Activated naive CD4-positive, alpha-beta T cell treated with anti-CD3 and anti-CD28 coated beads for 36 hours (primary cell): ENCODE measurements at regions not wholly inside any gene's neighbourhood (a gene's known extent, or its start where the extent isn't known, plus 50 kb on each side); places are given as distances from the start of the nearest gene placed in this dataset.

Source experiments
- CTCF ChIA-PET: fragments of 350-600 bp; sonication (Branson Sonifier 250); formaldehyde crosslinking; loops from one replicate; lab custom pipeline; 2021; ENCODE audit warnings: antibody characterized with exemption; lab: Charles Lee
- DNase-seq: peaks from one replicate; pipeline ENCODE4 v3.0.0-alpha.2; 2020
- H3K27ac Mint-ChIP-seq: one replicate; pipeline ENCODE4 v1.8.0; 2021; ENCODE audit warnings: mild to moderate bottlenecking, mixed read lengths
- H3K27me3 Mint-ChIP-seq: one replicate; pipeline ENCODE4 v1.8.0; 2021; ENCODE audit warnings: low read depth, mixed read lengths
- H3K36me3 Mint-ChIP-seq: one replicate; pipeline ENCODE4 v1.8.0; 2021; ENCODE audit warnings: low read depth, mixed read lengths
- H3K4me1 Mint-ChIP-seq: one replicate; pipeline ENCODE4 v1.8.0; 2021; ENCODE audit warnings: low read depth, mixed read lengths
- H3K4me3 Mint-ChIP-seq: one replicate; pipeline ENCODE4 v1.8.0; 2021; ENCODE audit warnings: mild to moderate bottlenecking, moderate library complexity, mixed read lengths
- H3K9me3 Mint-ChIP-seq: one replicate; pipeline ENCODE4 v1.8.0; 2021; ENCODE audit warnings: mixed read lengths
- intact Hi-C: fragments of 100-400 bp; cut with micrococcal nuclease; formaldehyde crosslinking; loops from one replicate; pipeline ENCODE4 v1.15.1; 2023

- Mint-ChIP-seq H3K4me1 (no peaks in the 10 kb centered on the region), H3K27ac (no peak overlapping the region), H3K36me3 (no peaks in the 10 kb centered on the region), H3K27me3 (peaks cover 2% of the 10 kb centered on the region), H3K4me3 (no peak overlapping the region), H3K9me3 (no peaks in the 10 kb centered on the region)
- intact Hi-C loops = no loop called here
- CTCF ChIA-PET = no interaction called here
- no peak for DNase-seq
Measured at GRCh38 chrX:15191830-15192229, 78.1 kb downstream of the ASB9 start.

- no peak for DNase-seq
- CTCF ChIA-PET = no interaction called here
- Mint-ChIP-seq H3K4me1 (no peaks in the 10 kb centered on the region), H3K36me3 (no peaks in the 10 kb centered on the region), H3K4me3 (no peak overlapping the region), H3K27me3 (peaks cover 2% of the 10 kb centered on the region), H3K27ac (no peak overlapping the region), H3K9me3 (no peaks in the 10 kb centered on the region)
- intact Hi-C loops = no loop called here
Measured at GRCh38 chrX:15188039-15188438, 81.8 kb downstream of the ASB9 start.

GRCh38 chrX:15177316-15177715 is 92.6 kb downstream of the ASB9 start:
- DNase-seq = no peak
- no peak overlapping the region for H3K4me3 Mint-ChIP-seq
- intact Hi-C loops = no loop called here
- no peaks in the 10 kb centered on the region for H3K9me3 Mint-ChIP-seq
- no peaks in the 10 kb centered on the region for H3K4me1 Mint-ChIP-seq
- no peaks in the 10 kb centered on the region for H3K36me3 Mint-ChIP-seq
- H3K27me3 Mint-ChIP-seq = no peaks in the 10 kb centered on the region
- H3K27ac Mint-ChIP-seq = no peak overlapping the region
- CTCF ChIA-PET = no interaction called here

- CTCF ChIA-PET = no interaction called here
- no peak for DNase-seq
- Mint-ChIP-seq H3K27me3 (no peaks in the 10 kb centered on the region), H3K4me1 (peaks cover 10% of the 10 kb centered on the region), H3K9me3 (no peaks in the 10 kb centered on the region), H3K36me3 (no peaks in the 10 kb centered on the region), H3K4me3 (no peak overlapping the region), H3K27ac (no peak overlapping the region)
- intact Hi-C loops = no loop called here
Measured at GRCh38 chrX:15173411-15173810, 96.5 kb downstream of the ASB9 start.

GRCh38 chrX:15170927-15171326 is 99.0 kb downstream of the ASB9 start:
- H3K36me3 Mint-ChIP-seq = no peaks in the 10 kb centered on the region
- DNase-seq = no peak
- intact Hi-C loops = no loop called here
- no peak overlapping the region for H3K4me3 Mint-ChIP-seq
- H3K9me3 Mint-ChIP-seq = peaks cover 2% of the 10 kb centered on the region
- no peaks in the 10 kb centered on the region for H3K27me3 Mint-ChIP-seq
- H3K27ac Mint-ChIP-seq = no peak overlapping the region
- H3K4me1 Mint-ChIP-seq = peaks cover 10% of the 10 kb centered on the region
- CTCF ChIA-PET = no interaction called here

GRCh38 chrX:15167826-15168225 is 102.1 kb downstream of the ASB9 start:
- Mint-ChIP-seq H3K4me1 (peaks cover 10% of the 10 kb centered on the region), H3K27ac (no peak overlapping the region), H3K9me3 (peaks cover 3% of the 10 kb centered on the region), H3K4me3 (no peak overlapping the region), H3K36me3 (no peaks in the 10 kb centered on the region), H3K27me3 (no peaks in the 10 kb centered on the region)
- intact Hi-C loops = no loop called here
- CTCF ChIA-PET = no interaction called here
- no peak for DNase-seq

- Mint-ChIP-seq H3K36me3 (no peaks in the 10 kb centered on the region), H3K27ac (no peak overlapping the region), H3K27me3 (no peaks in the 10 kb centered on the region), H3K9me3 (peaks cover 3% of the 10 kb centered on the region), H3K4me3 (no peak overlapping the region), H3K4me1 (peaks cover 12% of the 10 kb centered on the region)
- intact Hi-C loops = no loop called here
- DNase-seq = no peak
- CTCF ChIA-PET = no interaction called here
Measured at GRCh38 chrX:15165832-15166231, 104.1 kb downstream of the ASB9 start.

GRCh38 chrX:15163131-15163530 is 106.8 kb downstream of the ASB9 start:
- intact Hi-C loops = no loop called here
- no peak overlapping the region for H3K4me3 Mint-ChIP-seq
- H3K4me1 Mint-ChIP-seq = peaks cover 21% of the 10 kb centered on the region
- H3K9me3 Mint-ChIP-seq = peaks cover 3% of the 10 kb centered on the region
- CTCF ChIA-PET = no interaction called here
- H3K27ac Mint-ChIP-seq = no peak overlapping the region
- H3K27me3 Mint-ChIP-seq = no peaks in the 10 kb centered on the region
- peaks cover 1% of the 10 kb centered on the region for H3K36me3 Mint-ChIP-seq
- DNase-seq = no peak

GRCh38 chrX:15160558-15161095 is 109.3 kb downstream of the ASB9 start:
- intact Hi-C loops = no loop called here
- Mint-ChIP-seq H3K4me3 (no peak overlapping the region), H3K4me1 (peaks cover 32% of the 10 kb centered on the region), H3K27me3 (no peaks in the 10 kb centered on the region), H3K27ac (no peak overlapping the region), H3K36me3 (peaks cover 4% of the 10 kb centered on the region), H3K9me3 (no peaks in the 10 kb centered on the region)
- DNase-seq = no peak
- CTCF ChIA-PET = no interaction called here

- DNase-seq = peak; percentile 51
- no peaks in the 10 kb centered on the region for H3K27me3 Mint-ChIP-seq
- H3K36me3 Mint-ChIP-seq = peaks cover 4% of the 10 kb centered on the region
- peak overlapping the region; percentile 54 for H3K4me3 Mint-ChIP-seq
- intact Hi-C loops = loop anchor here (1.0 to 10.0 kb wide), 9 partner anchors 8 to 1494 kb away; partner anchors contain the start of genes FANCB and MOSPD2
- H3K27ac Mint-ChIP-seq = peak overlapping the region; percentile 53
- CTCF ChIA-PET = no interaction called here
- H3K4me1 Mint-ChIP-seq = peaks cover 35% of the 10 kb centered on the region
- H3K9me3 Mint-ChIP-seq = no peaks in the 10 kb centered on the region
Measured at GRCh38 chrX:15158736-15159406, 111.0 kb downstream of the ASB9 start.

- Mint-ChIP-seq H3K4me3 (peak overlapping the region; percentile 54), H3K9me3 (no peaks in the 10 kb centered on the region), H3K27ac (peak overlapping the region; percentile 53), H3K36me3 (peaks cover 4% of the 10 kb centered on the region), H3K4me1 (peaks cover 36% of the 10 kb centered on the region), H3K27me3 (no peaks in the 10 kb centered on the region)
- CTCF ChIA-PET = no interaction called here
- no peak for DNase-seq
- intact Hi-C loops = loop anchor here (2.0 to 10.0 kb wide), 5 partner anchors 16 to 1494 kb away; partner anchors contain the start of genes FANCB and MOSPD2
Measured at GRCh38 chrX:15158350-15158735, 111.5 kb downstream of the ASB9 start.

- H3K27ac Mint-ChIP-seq = no peak overlapping the region
- peaks cover 38% of the 10 kb centered on the region for H3K4me1 Mint-ChIP-seq
- peaks cover 4% of the 10 kb centered on the region for H3K36me3 Mint-ChIP-seq
- H3K27me3 Mint-ChIP-seq = no peaks in the 10 kb centered on the region
- H3K4me3 Mint-ChIP-seq = no peak overlapping the region
- CTCF ChIA-PET = no interaction called here
- DNase-seq = no peak
- H3K9me3 Mint-ChIP-seq = no peaks in the 10 kb centered on the region
- intact Hi-C loops = loop anchor here (2.0 to 10.0 kb wide), 5 partner anchors 15 to 1493 kb away; partner anchors contain the start of genes FANCB and MOSPD2
Measured at GRCh38 chrX:15157624-15158023, 112.3 kb downstream of the ASB9 start.
